Muscle layer of duodenum (tissue), 2 donors: ENCODE measurements at regions not wholly inside any gene's neighbourhood (a gene's known extent, or its start where the extent isn't known, plus 50 kb on each side); places are given as distances from the start of the nearest gene placed in this dataset.

Source experiments
- H3K27ac ChIP-seq: one replicate; pipeline ENCODE4 v1.7.0; 2013; ENCODE audit warnings: mild to moderate bottlenecking, low read length
- H3K27me3 ChIP-seq: one replicate; pipeline ENCODE4 v1.7.0; 2013; ENCODE audit warnings: low read depth, mild to moderate bottlenecking, control low read depth, low read length
- H3K36me3 ChIP-seq, 2 donors: one replicate each; pipeline ENCODE4 v1.7.0; 2013; ENCODE audit warnings: low read length in 2 of 2, control low read depth in 1 of 2, mild to moderate bottlenecking in 1 of 2; ENCODE audit not compliant: insufficient read depth in 2 of 2, control insufficient read depth in 1 of 2
- H3K4me1 ChIP-seq, 2 donors: one replicate each; pipeline ENCODE4 v1.7.0; 2013; ENCODE audit warnings: low read length in 2 of 2, mild to moderate bottlenecking in 2 of 2, control low read depth in 1 of 2, moderate library complexity in 1 of 2; ENCODE audit not compliant: insufficient read depth in 2 of 2, control insufficient read depth in 1 of 2
- H3K4me3 ChIP-seq, 2 donors: one replicate each; pipeline ENCODE4 v1.7.0; 2013; ENCODE audit warnings: low read length in 2 of 2, low read depth in 1 of 2, mild to moderate bottlenecking in 1 of 2
- H3K9me3 ChIP-seq, 2 donors: one replicate each; pipeline ENCODE4 v1.7.0; 2013; ENCODE audit warnings: low read length in 2 of 2, control low read depth in 1 of 2, mild to moderate bottlenecking in 1 of 2; ENCODE audit not compliant: control insufficient read depth in 1 of 2
- donor health status: healthy.

- H3K4me3 ChIP-seq: no peak overlapping the region
- H3K27me3 ChIP-seq: no peaks in the 10 kb centered on the region
- no peaks in the 10 kb centered on the region for H3K9me3 ChIP-seq
- no peaks in the 10 kb centered on the region for H3K4me1 ChIP-seq
- no peak overlapping the region for H3K27ac ChIP-seq
- H3K36me3 ChIP-seq: no peaks in the 10 kb centered on the region
Measured at GRCh38 chr3:87423336-87423735, 147.0 kb upstream of the POU1F1 start.

DNA sequence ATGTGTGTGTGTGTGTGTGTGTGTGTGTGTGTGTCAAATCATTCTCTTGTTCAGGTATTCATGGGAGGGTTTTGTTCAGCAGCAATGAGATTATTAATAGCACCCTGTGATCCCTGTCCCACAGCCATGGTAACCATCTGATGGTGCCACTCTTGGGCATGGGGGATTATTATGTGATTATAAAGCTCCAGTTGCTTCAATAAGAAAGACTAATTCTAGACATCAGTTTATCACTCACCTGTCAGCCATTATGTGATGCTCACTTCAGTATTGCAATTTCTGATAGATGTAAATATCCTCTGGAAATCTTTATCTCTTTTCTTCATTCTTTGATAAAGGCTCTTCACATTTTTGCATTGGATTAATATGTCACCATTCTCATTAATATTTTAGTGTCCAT lies 145.9 kb upstream of the POU1F1 start:
- Histone ChIP-seq H3K27ac (no peak overlapping the region), H3K4me1 (no peaks in the 10 kb centered on the region), H3K4me3 (no peak overlapping the region), H3K36me3 (no peaks in the 10 kb centered on the region), H3K9me3 (no peaks in the 10 kb centered on the region), H3K27me3 (no peaks in the 10 kb centered on the region)

DNA sequence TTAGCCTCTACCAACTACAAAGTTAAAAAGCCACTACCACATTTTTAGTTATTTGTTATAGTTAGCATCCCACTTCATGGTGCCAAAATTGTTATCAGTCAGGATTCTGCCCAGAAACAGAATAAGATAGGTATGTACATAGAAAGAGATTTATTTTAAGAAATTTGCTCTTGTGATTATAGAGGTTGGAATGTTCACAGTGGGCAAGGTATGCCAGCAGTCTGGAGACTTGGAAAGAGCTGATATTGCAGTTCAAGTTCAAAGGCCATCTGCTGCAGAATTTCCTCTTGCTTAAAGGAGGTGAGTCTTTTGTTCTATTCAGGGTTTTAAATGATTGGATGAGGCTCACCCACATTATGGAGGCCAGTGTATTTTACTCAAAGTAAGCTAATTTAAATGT lies 143.8 kb upstream of the POU1F1 start:
- Histone ChIP-seq H3K4me1 (no peaks in the 10 kb centered on the region), H3K27me3 (no peaks in the 10 kb centered on the region), H3K4me3 (no peak overlapping the region), H3K36me3 (no peaks in the 10 kb centered on the region), H3K27ac (no peak overlapping the region), H3K9me3 (no peaks in the 10 kb centered on the region)

DNA sequence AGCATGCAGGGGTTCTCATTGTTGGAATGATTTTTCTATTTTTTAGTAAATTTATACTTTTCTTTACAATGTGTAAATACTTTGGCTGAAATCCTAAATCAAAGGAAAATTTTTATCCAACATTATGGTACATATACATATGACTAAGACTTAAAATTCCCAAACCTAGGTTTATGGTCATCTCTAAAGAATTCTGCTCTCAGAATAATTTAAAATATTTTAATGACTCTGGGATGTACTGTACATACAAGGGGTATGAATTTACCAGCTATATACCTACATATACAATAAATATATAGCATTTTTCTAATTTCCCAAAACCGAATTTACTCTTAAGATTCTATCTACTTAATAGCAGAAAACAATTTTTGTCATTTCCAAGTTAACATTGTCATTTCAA lies 137.9 kb upstream of the POU1F1 start:
- Histone ChIP-seq H3K4me1 (no peaks in the 10 kb centered on the region), H3K36me3 (no peaks in the 10 kb centered on the region), H3K27me3 (no peaks in the 10 kb centered on the region), H3K4me3 (no peak overlapping the region), H3K27ac (no peak overlapping the region), H3K9me3 (no peaks in the 10 kb centered on the region)

- Histone ChIP-seq H3K4me3 (no peak overlapping the region), H3K4me1 (no peaks in the 10 kb centered on the region), H3K27me3 (no peaks in the 10 kb centered on the region), H3K27ac (no peak overlapping the region), H3K9me3 (no peaks in the 10 kb centered on the region), H3K36me3 (no peaks in the 10 kb centered on the region)
Measured at GRCh38 chr3:87413814-87414213, 137.4 kb upstream of the POU1F1 start.

- Histone ChIP-seq H3K27ac (no peak overlapping the region), H3K4me1 (no peaks in the 10 kb centered on the region), H3K9me3 (no peaks in the 10 kb centered on the region), H3K36me3 (no peaks in the 10 kb centered on the region), H3K27me3 (no peaks in the 10 kb centered on the region), H3K4me3 (no peak overlapping the region)
Measured at GRCh38 chr3:87410110-87410509, 133.7 kb upstream of the POU1F1 start.

GRCh38 chr3:87398168-87398801 lies 121.9 kb upstream of the POU1F1 start:
- Histone ChIP-seq H3K4me1 (no peaks in the 10 kb centered on the region), H3K36me3 (no peaks in the 10 kb centered on the region), H3K4me3 (no peak overlapping the region), H3K27me3 (no peaks in the 10 kb centered on the region), H3K9me3 (no peaks in the 10 kb centered on the region), H3K27ac (no peak overlapping the region)

DNA sequence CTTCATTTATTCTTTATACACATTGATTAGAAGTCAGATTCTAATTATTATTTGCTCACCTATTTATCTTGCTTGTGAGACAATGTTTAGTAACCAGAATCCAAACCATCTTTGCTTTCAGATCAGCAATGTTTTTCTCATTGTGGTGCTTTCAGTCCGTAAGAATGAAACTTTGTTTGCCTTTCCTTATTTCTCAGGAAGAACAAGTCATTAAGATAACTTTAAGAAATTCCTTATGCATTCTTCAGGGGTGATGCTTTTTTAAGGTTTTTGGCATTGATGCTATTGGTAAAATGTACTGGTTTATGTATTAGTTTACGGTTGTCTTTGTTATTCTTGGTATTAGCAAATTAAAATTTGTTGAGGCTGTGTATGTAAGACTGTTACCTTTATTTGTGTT lies 120.8 kb upstream of the POU1F1 start:
- Histone ChIP-seq H3K9me3 (no peaks in the 10 kb centered on the region), H3K4me3 (no peak overlapping the region), H3K36me3 (no peaks in the 10 kb centered on the region), H3K27ac (no peak overlapping the region), H3K27me3 (no peaks in the 10 kb centered on the region), H3K4me1 (no peaks in the 10 kb centered on the region)

GRCh38 chr3:87390821-87391220 lies 114.4 kb upstream of the POU1F1 start:
- Histone ChIP-seq H3K27ac (no peak overlapping the region), H3K4me3 (no peak overlapping the region), H3K9me3 (no peaks in the 10 kb centered on the region), H3K4me1 (no peaks in the 10 kb centered on the region), H3K27me3 (no peaks in the 10 kb centered on the region), H3K36me3 (no peaks in the 10 kb centered on the region)

DNA sequence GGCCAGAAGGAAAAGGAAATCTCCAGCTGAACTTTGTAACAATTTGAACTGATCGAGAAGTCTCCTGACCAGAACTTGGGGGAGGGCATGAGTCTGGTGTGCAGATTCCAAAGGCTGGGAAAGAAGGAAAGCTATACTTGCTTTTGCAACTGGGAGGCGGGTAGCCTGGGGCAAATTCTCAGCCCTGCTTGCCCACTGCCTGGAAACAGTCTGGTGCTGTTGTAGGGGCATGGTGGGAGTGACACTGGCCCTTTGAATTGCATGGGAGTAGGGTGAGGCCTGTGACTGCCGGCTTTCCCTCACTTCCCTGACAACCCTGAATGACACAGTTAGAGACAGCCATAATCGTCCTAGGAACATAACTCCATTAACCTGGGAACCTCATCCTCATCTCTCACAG lies 114.0 kb upstream of the POU1F1 start:
- Histone ChIP-seq H3K27me3 (no peaks in the 10 kb centered on the region), H3K9me3 (no peaks in the 10 kb centered on the region), H3K36me3 (no peaks in the 10 kb centered on the region), H3K4me3 (no peak overlapping the region), H3K4me1 (no peaks in the 10 kb centered on the region), H3K27ac (no peak overlapping the region)

DNA sequence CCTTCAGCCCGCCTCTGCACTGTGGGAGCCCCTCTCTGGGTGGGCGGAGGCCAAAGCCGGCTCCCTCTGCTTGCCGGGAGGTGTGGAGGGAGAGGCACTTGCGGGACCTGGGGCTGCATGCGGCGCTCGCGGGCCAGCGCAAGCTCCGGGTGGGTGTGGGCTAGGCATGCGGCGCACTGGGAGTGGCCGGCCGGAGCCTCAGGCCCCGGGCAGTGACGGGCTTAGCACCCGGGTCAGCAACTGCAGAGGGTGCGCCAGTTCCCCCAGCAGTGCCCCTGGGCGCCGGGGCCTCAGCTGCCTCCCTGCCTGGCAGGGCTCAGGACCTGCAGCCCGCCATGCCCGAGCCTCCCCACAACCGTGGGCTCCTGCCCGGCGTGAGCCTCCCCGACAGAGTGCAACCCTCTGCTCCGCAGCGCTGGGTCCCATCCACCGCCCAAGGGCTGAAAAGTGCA lies 98.9 kb upstream of the POU1F1 start:
- Histone ChIP-seq H3K27ac (no peak overlapping the region), H3K9me3 (peaks cover 0 to 3% of the 10 kb centered on the region in 2 donors), H3K27me3 (no peaks in the 10 kb centered on the region), H3K36me3 (no peaks in the 10 kb centered on the region), H3K4me1 (no peaks in the 10 kb centered on the region), H3K4me3 (no peak overlapping the region)

GRCh38 chr3:87370007-87370406 lies 93.6 kb upstream of the POU1F1 start:
- Histone ChIP-seq H3K4me1 (no peaks in the 10 kb centered on the region), H3K4me3 (no peak overlapping the region), H3K36me3 (no peaks in the 10 kb centered on the region), H3K9me3 (no peaks in the 10 kb centered on the region), H3K27ac (no peak overlapping the region), H3K27me3 (no peaks in the 10 kb centered on the region)
